ENCODE measurements at regions not wholly inside any gene's neighbourhood (a gene's known extent, or its start where the extent isn't known, plus 50 kb on each side); places are given as distances from the start of the nearest gene placed in this dataset.

- Histone ChIP-seq H4K8ac (replicated peaks; ENCODE audit: insufficient read length, low read depth, low read length) (no peak overlapping the region), H3K4me2 (ENCODE audit: insufficient read depth, insufficient read length, low read length) (no peak overlapping the region), H3K23ac (ENCODE audit: insufficient read length, low read depth, low read length) (no peak overlapping the region), H4K91ac (ENCODE audit: insufficient read length, low read depth, low read length) (no peak overlapping the region), H3K56ac (ENCODE audit: insufficient read length, low read depth, low read length) (no peak overlapping the region), H4K20me1 (ENCODE audit: control insufficient read depth, insufficient read depth, insufficient read length) (no peaks in the 10 kb centered on the region), H2BK5ac (ENCODE audit: insufficient read length, low read length) (no peak overlapping the region), H2BK15ac (ENCODE audit: low read depth, low read length) (no peak overlapping the region), H4K5ac (ENCODE audit: insufficient read length, low read depth, low read length) (no peak overlapping the region), H3K18ac (ENCODE audit: insufficient read length, low read depth, low read length) (no peak overlapping the region), H3K27me3 (ENCODE audit: insufficient read depth, low read length) (no peaks in the 10 kb centered on the region), H3K79me2 (ENCODE audit: insufficient read depth, low read length) (no peaks in the 10 kb centered on the region), H3T11ph (ENCODE audit: low read length) (no peak overlapping the region), H3K79me1 (ENCODE audit: insufficient read depth, low read depth, low read length, poor library complexity, severe bottlenecking) (no peaks in the 10 kb centered on the region), H3K9ac (ENCODE audit: extremely low read depth, insufficient read length, low read length) (no peak overlapping the region), H2AK5ac (ENCODE audit: insufficient read length, low read length) (no peak overlapping the region), H3K14ac (ENCODE audit: insufficient read depth, low read length) (no peak overlapping the region), H2BK20ac (ENCODE audit: low read depth, low read length, poor library complexity, severe bottlenecking) (no peak overlapping the region), H2BK12ac (ENCODE audit: insufficient read length, low read depth, low read length) (no peak overlapping the region), H3K27ac (ENCODE audit: insufficient read length, low read depth, low read length) (no peak overlapping the region), H3K23me2 (ENCODE audit: insufficient read length, low read depth, low read length, poor library complexity, severe bottlenecking) (no peaks in the 10 kb centered on the region), H3K4ac (ENCODE audit: low read depth, low read length) (no peak overlapping the region), H3K9me3 (ENCODE audit: control insufficient read depth, low read depth, low read length) (no peaks in the 10 kb centered on the region), H3K4me1 (ENCODE audit: insufficient read depth, low read length) (peaks cover 8% of the 10 kb centered on the region; the same call in 1 of the 2 replicates), H2BK120ac (ENCODE audit: low read depth, low read length, poor library complexity, severe bottlenecking) (no peak overlapping the region), H2AFZ (ENCODE audit: low read length) (no peak overlapping the region)
- Mint-ChIP-seq H3K27ac (no peak overlapping the region), H3K27me3 (ENCODE audit: low read depth) (peaks cover 33% of the 10 kb centered on the region), H3K36me3 (ENCODE audit: insufficient read depth in 1 of 3, low read depth in 3 of 3) (peaks cover 2 to 9% (median 5%) of the 10 kb centered on the region in 3 experiments; a peak in 4 of 7 replicates), H3K4me3 (no peak overlapping the region), H3K9me3 (peaks cover 8 to 11% of the 10 kb centered on the region in 2 experiments; a peak in 4 of 5 replicates), H3K4me1 (peaks cover 29 to 35% of the 10 kb centered on the region in 2 experiments)
- no CpG with 5 or more reads among the region's 9 CpGs for WGBS (ENCODE audit: extremely low coverage, insufficient read length, low lambda C conversion rate)
- DNase-seq: no peak
- no peak for TF ChIP-seq CTCF (conservative IDR thresholded peaks at IDR 0.05)
These were observed 99.0 kb upstream of the NECTIN1 start for GRCh38 chr11:119828006-119828405.
